ENCODE measurements at regions not wholly inside any gene's neighbourhood (a gene's known extent, or its start where the extent isn't known, plus 50 kb on each side); places are given as distances from the start of the nearest gene placed in this dataset.
"Not testable (repeated sequence)": the region's sequence is repeated elsewhere in the genome, so short reads cannot be mapped to it uniquely, and the experiment has no call there.

DNA sequence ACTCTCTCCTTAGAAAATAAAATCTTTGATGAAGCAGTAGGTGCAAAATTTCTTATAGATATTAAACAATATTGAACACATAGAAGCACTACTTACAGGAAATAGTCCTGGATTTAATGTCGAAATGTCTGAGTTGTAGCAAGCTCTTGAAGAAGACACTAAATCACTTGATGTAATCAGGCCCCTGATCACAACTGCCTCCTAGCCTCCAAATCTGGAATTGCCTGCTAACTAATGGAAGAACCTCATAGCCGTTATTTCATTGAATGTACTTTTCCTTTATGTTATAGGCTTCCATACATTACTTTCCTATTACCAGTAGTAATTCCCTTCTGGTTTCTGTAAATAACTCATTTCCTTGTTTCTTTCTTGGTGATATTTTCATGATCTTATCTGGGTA lies 675.7 kb upstream of the CHRM3 start:
- Histone ChIP-seq H4K20me1 (no peaks in the 10 kb centered on the region), H3K36me3 (no peaks in the 10 kb centered on the region), H3K4me3 (no peak overlapping the region), H3K27me3 (no peaks in the 10 kb centered on the region), H3K9me3 (replicated peaks in 1 of 11) (no peaks in the 10 kb centered on the region), H3K9ac (no peak overlapping the region), H3K27ac (no peak overlapping the region), H3K4me1 (no peaks in the 10 kb centered on the region), H3K4me2 (no peak overlapping the region)
- no peak for TF ChIP-seq Cebpa-rat (IDR thresholded peaks at IDR 0.05)

DNA sequence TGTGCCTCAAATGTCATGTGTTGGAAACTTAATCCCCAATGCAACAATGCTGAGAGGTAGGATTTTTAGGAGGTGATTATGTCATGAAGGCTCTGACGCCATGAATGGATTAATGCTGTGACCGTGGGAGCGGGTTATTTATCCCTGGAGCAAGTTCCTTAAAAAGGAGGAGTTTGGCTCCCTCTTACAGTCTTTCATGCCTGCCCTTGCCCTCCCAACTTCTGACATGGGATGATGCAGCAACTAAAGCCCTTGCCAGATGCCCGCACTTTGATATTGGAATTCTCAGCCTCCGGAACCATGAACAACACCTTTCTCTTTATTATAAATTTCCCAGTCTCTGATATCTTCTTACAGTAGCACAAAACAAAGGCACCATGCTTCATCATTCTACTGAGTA lies 685.3 kb upstream of the CHRM3 start:
- H3K4me2 ChIP-seq = no peak overlapping the region
- H3K36me3 ChIP-seq = no peaks in the 10 kb centered on the region
- no peak overlapping the region for H3K27ac ChIP-seq
- H3K9me3 ChIP-seq (replicated peaks in 1 of 11) = no peaks in the 10 kb centered on the region
- H3K4me3 ChIP-seq = no peak overlapping the region
- H3K4me1 ChIP-seq = no peaks in the 10 kb centered on the region
- H3K9ac ChIP-seq = no peak overlapping the region
- H3K27me3 ChIP-seq = no peaks in the 10 kb centered on the region
- no peaks in the 10 kb centered on the region for H4K20me1 ChIP-seq
- TF ChIP-seq Cebpa-rat (IDR thresholded peaks at IDR 0.05) = no peak

DNA sequence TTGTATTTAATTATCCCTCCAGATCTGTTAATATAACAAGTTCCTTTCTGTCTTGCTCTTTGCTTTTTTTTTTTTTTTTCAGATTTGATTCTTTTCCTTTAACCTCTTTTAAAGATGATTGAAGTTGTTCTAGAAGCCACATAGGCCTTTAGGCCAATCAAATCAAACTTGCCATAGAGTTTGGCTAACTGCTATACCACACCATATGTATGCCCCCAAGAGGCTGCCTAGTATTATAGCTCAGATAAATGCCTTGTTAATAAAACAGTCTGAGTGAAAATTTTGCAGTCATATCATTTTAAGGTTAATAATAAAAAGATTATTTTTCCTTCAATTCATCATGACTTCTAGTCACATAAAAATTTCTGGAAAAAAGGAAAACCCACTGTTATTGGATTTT lies 696.0 kb upstream of the CHRM3 start:
- Histone ChIP-seq H3K9ac (no peak overlapping the region), H3K9me3 (replicated peaks in 1 of 11) (no peaks in the 10 kb centered on the region), H3K4me1 (no peaks in the 10 kb centered on the region), H4K20me1 (no peaks in the 10 kb centered on the region), H3K4me2 (no peak overlapping the region), H3K27me3 (no peaks in the 10 kb centered on the region), H3K4me3 (no peak overlapping the region), H3K36me3 (no peaks in the 10 kb centered on the region), H3K27ac (no peak overlapping the region)
- no peak for TF ChIP-seq Cebpa-rat (IDR thresholded peaks at IDR 0.05)

DNA sequence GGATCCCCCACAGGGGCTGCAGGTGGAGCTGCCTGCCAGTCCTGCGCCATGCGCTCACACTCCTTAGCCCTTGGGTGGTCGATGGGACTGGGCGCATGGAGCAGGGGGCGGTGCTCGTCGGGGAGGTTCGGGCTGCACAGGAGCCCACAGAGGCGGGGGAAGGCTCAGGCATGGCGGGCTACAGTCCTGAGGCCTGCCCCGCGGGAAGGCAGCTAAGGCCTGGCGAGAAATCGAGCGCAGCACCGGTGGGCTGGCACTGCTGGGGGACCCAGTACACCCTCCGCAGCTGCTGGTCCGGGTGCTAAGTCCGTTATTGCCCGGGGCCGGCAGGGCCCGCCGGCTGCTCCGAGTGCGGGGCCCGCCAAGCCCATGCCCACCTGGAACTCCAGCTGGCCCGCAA lies 701.8 kb upstream of the CHRM3 start:
- H3K27me3 ChIP-seq; H3K4me3 ChIP-seq; H4K20me1 ChIP-seq; H3K27ac ChIP-seq; H3K9ac ChIP-seq; H3K4me2 ChIP-seq; H3K36me3 ChIP-seq; H3K9me3 ChIP-seq (replicated peaks in 1 of 11): not testable (repeated sequence)
- peaks cover 0 to 11% (median 0%) of the 10 kb centered on the region in 10 experiments; a peak in 4 of 20 replicates for H3K4me1 ChIP-seq

DNA sequence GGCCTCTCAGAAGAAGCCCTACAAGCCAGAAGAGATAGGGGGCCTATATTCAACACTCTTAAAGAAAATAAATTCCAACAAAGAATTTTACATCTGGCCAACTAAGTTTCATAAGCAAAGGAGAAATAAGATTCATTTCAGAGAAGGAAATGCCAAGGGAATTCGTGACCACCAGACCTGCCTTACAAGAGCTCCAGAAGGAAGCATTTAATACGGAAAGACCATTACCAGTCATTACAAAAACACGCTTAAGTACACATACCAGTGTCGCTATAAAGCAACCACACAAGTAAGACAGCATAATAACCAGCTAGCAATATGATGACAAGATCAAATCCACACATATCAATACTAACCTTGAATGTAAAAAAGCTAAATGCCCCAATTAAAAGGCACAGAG lies 704.9 kb upstream of the CHRM3 start:
- H3K27me3 ChIP-seq = no peaks in the 10 kb centered on the region
- peaks cover 0 to 8% (median 0%) of the 10 kb centered on the region in 11 experiments; a peak in 4 of 22 replicates for H3K9me3 ChIP-seq (replicated peaks in 1 of 11)
- H3K27ac ChIP-seq = no peak overlapping the region
- H3K4me3 ChIP-seq = no peak overlapping the region
- TF ChIP-seq Cebpa-rat (IDR thresholded peaks at IDR 0.05) = no peak
- H3K9ac ChIP-seq = no peak overlapping the region
- H3K4me1 ChIP-seq = peaks cover 0 to 11% (median 0%) of the 10 kb centered on the region in 10 experiments; a peak in 4 of 20 replicates
- H4K20me1 ChIP-seq = no peaks in the 10 kb centered on the region
- H3K4me2 ChIP-seq = peak overlapping the region in 6 of 11 experiments; percentile 6 to 47 (median 28); a peak in 5 of 22 replicates
- H3K36me3 ChIP-seq = no peaks in the 10 kb centered on the region

DNA sequence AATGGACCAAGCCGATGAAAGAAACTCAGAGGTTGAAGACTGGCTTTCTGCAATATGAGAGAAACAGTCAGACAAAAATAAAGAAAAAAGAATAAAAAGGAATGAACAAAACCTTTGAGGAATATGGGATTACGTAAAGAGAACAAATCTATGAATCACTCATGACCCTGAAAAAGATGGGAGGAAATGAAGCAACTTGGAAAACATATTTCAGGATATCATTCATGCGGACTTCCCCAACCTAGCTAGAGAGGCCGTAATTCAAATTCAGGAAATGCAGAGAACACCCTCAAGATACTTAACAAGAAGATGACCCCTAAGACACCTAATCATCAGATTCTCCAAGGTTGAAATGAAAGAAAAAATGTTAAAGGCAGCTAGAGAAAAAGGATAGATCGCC lies 705.3 kb upstream of the CHRM3 start:
- no peak for TF ChIP-seq Cebpa-rat (IDR thresholded peaks at IDR 0.05)
- H3K4me2 ChIP-seq = peak overlapping the region in 6 of 11 experiments; percentile 6 to 47 (median 28); a peak in 7 of 22 replicates
- no peak overlapping the region for H3K27ac ChIP-seq
- no peaks in the 10 kb centered on the region for H3K36me3 ChIP-seq
- peaks cover 0 to 8% (median 0%) of the 10 kb centered on the region in 11 experiments; a peak in 4 of 22 replicates for H3K9me3 ChIP-seq (replicated peaks in 1 of 11)
- H3K9ac ChIP-seq = no peak overlapping the region
- no peak overlapping the region for H3K4me3 ChIP-seq
- no peaks in the 10 kb centered on the region for H3K27me3 ChIP-seq
- H4K20me1 ChIP-seq = no peaks in the 10 kb centered on the region
- peaks cover 0 to 11% (median 0%) of the 10 kb centered on the region in 10 experiments; a peak in 4 of 20 replicates for H3K4me1 ChIP-seq

DNA sequence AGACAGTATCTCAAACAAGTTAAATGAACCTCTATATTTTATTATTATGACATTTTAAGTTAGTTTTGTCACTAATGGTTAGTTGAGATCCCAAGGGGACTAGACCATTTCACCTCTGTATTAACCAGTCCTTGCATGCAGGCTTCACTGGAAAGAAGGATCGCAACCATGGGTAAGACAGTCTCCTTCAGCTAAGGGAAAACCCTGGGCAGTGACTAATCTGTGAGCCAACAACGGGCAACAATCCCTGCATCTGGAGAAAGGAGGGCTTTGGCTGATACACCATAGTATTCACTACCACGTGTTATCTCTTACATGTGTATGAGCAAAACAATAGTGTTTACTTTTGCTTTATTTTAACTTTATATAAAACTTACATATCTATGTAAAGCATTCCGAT lies 708.8 kb upstream of the CHRM3 start:
- Histone ChIP-seq H3K27ac (no peak overlapping the region), H3K27me3 (no peaks in the 10 kb centered on the region), H3K9me3 (replicated peaks in 1 of 11) (no peaks in the 10 kb centered on the region), H4K20me1 (no peaks in the 10 kb centered on the region), H3K4me2 (no peak overlapping the region), H3K4me3 (no peak overlapping the region), H3K9ac (no peak overlapping the region), H3K36me3 (no peaks in the 10 kb centered on the region), H3K4me1 (peaks cover 0 to 11% (median 0%) of the 10 kb centered on the region in 10 experiments; a peak in 4 of 20 replicates)
- TF ChIP-seq Cebpa-rat (IDR thresholded peaks at IDR 0.05) = no peak

DNA sequence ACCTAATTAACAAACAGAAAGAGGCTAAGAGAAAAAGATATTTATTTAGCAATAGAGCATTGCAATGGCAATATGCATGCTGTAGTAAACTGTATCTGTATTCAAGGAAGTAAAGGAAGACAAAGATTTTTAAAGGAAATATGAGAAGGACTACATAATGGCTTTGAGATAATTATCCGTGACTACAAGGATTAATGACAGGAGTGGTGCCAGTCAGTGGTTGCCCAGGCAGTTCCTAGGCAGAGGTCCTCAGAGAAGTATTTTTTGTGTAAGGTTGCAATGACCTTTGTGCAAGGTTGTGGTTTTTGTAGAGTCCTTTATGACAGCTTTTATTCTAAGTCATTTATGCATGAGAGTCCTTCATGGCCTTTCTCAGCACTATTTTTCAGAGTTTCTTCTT lies 711.1 kb upstream of the CHRM3 start:
- no peak overlapping the region for H3K4me2 ChIP-seq
- no peaks in the 10 kb centered on the region for H3K4me1 ChIP-seq
- no peaks in the 10 kb centered on the region for H3K9me3 ChIP-seq (replicated peaks in 1 of 11)
- no peaks in the 10 kb centered on the region for H4K20me1 ChIP-seq
- no peak overlapping the region for H3K4me3 ChIP-seq
- no peak overlapping the region for H3K27ac ChIP-seq
- no peaks in the 10 kb centered on the region for H3K27me3 ChIP-seq
- no peak overlapping the region for H3K9ac ChIP-seq
- TF ChIP-seq Cebpa-rat (IDR thresholded peaks at IDR 0.05) = no peak
- no peaks in the 10 kb centered on the region for H3K36me3 ChIP-seq

DNA sequence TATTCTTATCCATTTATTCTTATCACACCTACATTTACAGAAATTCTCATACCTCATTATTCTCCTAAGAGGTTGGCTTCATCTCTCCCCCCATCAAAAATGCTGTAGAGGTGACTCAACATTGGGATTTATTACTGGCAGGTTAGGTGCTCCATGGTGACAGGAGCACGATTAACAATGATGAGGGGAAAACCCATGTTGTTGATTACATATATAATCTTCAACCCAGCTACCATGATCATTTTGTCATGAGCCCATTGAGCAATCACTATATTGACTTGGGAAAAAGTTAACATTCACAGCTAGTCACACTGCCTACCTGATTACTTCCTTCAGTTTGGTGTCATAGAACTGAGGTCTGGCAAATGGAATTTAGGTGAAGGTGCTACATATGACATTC lies 712.1 kb upstream of the CHRM3 start:
- no peaks in the 10 kb centered on the region for H3K27me3 ChIP-seq
- H3K4me2 ChIP-seq = no peak overlapping the region
- no peaks in the 10 kb centered on the region for H3K9me3 ChIP-seq (replicated peaks in 1 of 11)
- H4K20me1 ChIP-seq = no peaks in the 10 kb centered on the region
- H3K9ac ChIP-seq = no peak overlapping the region
- no peaks in the 10 kb centered on the region for H3K4me1 ChIP-seq
- no peak overlapping the region for H3K27ac ChIP-seq
- no peak overlapping the region for H3K4me3 ChIP-seq
- no peaks in the 10 kb centered on the region for H3K36me3 ChIP-seq
- no peak for TF ChIP-seq Cebpa-rat (IDR thresholded peaks at IDR 0.05)

DNA sequence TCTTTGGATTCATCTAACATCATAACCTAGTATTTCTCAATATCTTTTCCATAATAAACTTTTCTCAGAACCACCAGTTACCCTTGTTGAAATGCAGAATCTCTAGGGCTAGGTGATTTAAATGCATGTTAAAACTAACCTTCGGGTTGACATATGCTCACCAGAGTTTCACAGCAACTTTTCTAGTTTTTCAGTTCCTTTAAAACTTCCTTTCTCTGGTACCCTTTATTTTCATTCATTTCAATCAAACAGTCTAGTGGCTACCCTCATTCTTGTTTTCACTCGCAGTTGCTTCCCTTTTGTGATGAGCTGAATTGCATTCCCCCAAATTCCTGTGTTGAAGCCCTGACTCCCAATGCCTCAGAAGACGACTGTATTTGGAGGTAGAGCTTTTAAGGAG lies 712.8 kb upstream of the CHRM3 start:
- Histone ChIP-seq H3K27me3 (no peaks in the 10 kb centered on the region), H3K4me2 (no peak overlapping the region), H3K36me3 (no peaks in the 10 kb centered on the region), H3K27ac (no peak overlapping the region), H4K20me1 (no peaks in the 10 kb centered on the region), H3K4me1 (no peaks in the 10 kb centered on the region), H3K9ac (no peak overlapping the region), H3K9me3 (replicated peaks in 1 of 11) (no peaks in the 10 kb centered on the region), H3K4me3 (no peak overlapping the region)
- TF ChIP-seq Cebpa-rat (IDR thresholded peaks at IDR 0.05) = no peak
